ENCODE measurements at regions not wholly inside any gene's neighbourhood (a gene's known extent, or its start where the extent isn't known, plus 50 kb on each side); places are given as distances from the start of the nearest gene placed in this dataset.

DNA sequence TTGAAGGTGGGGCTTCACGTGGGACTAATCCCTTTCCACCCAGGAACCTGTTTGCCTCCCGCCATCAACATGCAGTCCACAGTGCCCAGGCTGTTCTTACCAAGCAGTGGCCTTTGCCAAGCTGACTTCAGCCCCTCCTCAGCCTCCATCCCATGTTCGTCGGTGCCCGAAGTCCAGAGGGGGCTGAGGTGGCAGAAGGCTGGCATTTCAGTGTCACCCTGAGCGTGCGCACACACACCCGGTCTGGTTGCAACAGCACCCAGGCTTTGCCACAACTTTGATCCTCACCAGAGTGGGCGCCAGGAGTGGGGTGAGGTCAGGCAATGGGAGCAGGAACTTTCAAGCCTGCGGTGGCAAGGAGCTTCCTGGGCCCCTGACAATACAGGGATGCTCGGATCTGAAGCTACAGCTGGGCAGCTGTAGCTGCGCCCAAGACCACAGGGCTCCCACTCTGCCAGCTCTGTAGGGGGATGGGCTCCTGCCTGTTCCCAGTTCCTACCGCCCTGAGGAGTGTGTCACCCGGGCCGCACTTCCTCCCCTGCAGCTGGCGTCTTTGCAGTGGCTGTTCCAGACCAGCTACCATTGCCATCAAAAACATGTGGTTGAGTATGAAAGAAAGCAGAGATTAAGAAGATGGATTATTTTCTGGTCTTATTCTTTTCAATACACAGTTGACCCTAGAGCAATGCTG, 428.0 kb downstream of the EPHA5 start:
- TF ChIP-seq, protein P1, sequence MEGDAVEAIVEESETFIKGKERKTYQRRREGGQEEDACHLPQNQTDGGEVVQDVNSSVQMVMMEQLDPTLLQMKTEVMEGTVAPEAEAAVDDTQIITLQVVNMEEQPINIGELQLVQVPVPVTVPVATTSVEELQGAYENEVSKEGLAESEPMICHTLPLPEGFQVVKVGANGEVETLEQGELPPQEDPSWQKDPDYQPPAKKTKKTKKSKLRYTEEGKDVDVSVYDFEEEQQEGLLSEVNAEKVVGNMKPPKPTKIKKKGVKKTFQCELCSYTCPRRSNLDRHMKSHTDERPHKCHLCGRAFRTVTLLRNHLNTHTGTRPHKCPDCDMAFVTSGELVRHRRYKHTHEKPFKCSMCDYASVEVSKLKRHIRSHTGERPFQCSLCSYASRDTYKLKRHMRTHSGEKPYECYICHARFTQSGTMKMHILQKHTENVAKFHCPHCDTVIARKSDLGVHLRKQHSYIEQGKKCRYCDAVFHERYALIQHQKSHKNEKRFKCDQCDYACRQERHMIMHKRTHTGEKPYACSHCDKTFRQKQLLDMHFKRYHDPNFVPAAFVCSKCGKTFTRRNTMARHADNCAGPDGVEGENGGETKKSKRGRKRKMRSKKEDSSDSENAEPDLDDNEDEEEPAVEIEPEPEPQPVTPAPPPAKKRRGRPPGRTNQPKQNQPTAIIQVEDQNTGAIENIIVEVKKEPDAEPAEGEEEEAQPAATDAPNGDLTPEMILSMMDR (IDR thresholded peaks at IDR 0.05; ENCODE audit: borderline replicate concordance, extremely low read depth, low read length, poor library complexity, severe bottlenecking) = no peak
- no peak for TF ChIP-seq EZH2 (IDR thresholded peaks at IDR 0.05; ENCODE audit: borderline replicate concordance, low read depth, low read length, severe bottlenecking)
